ENCODE measurements at regions not wholly inside any gene's neighbourhood (a gene's known extent, or its start where the extent isn't known, plus 50 kb on each side); places are given as distances from the start of the nearest gene placed in this dataset.

GRCh38 chr2:34306745-34307144 is 707.6 kb upstream of the FAM98A start:
- DNase-seq (no peak), ATAC-seq (no peak)
- Histone ChIP-seq H3F3A (ENCODE audit: low read length, unreplicated experiment) (no peaks in the 10 kb centered on the region), H3K4me3 (ENCODE audit: low read length) (no peak overlapping the region), H3K27me3 (ENCODE audit: low read length) (peaks cover 5% of the 10 kb centered on the region; the same call in 1 of the 2 replicates), H3K9ac (ENCODE audit: low read length) (no peak overlapping the region), H3K4me2 (ENCODE audit: low read length) (no peak overlapping the region), H3K79me2 (ENCODE audit: low read length) (no peaks in the 10 kb centered on the region), H3K27ac (ENCODE audit: low read length) (no peak overlapping the region), H3K36me3 (ENCODE audit: low read depth, low read length) (no peaks in the 10 kb centered on the region), H3K4me1 (ENCODE audit: insufficient read depth, low read length) (no peaks in the 10 kb centered on the region), H2AFZ (ENCODE audit: low read length) (no peak overlapping the region), H3K9me3 (ENCODE audit: low read length) (no peaks in the 10 kb centered on the region; the same call in 1 of the 2 replicates), H3K9me2 (replicated peaks; ENCODE audit: low read length) (no peaks in the 10 kb centered on the region), H4K20me1 (ENCODE audit: low read length) (no peaks in the 10 kb centered on the region)
- CTCF ChIA-PET: no interaction called here
- intact Hi-C loops (cut with micrococcal nuclease): no loop called here
- no TSS peak for BruUV-seq (replicated peaks)
- POLR2A ChIA-PET (ENCODE audit: unreplicated experiment): no interaction called here
- TF ChIP-seq EZH2phosphoT487 (IDR thresholded peaks at IDR 0.05; ENCODE audit: borderline replicate concordance, low read length) (no peak), CTCF (conservative IDR thresholded peaks at IDR 0.05; ENCODE audit: low read depth, low read length) (no peak), EZH2 (IDR thresholded peaks at IDR 0.05; ENCODE audit: low read length, unreplicated experiment) (no peak)

GRCh38 chr2:34305587-34305986 is 706.5 kb upstream of the FAM98A start:
- BruUV-seq (replicated peaks): no TSS peak

More at GRCh38 chr2:34305587-34305986, 706.5 kb upstream of the FAM98A start:
- Histone ChIP-seq H3K27me3 (ENCODE audit: low read length) (peaks cover 5% of the 10 kb centered on the region; the same call in 1 of the 2 replicates), H3K27ac (ENCODE audit: low read length) (no peak overlapping the region), H3K9me2 (replicated peaks; ENCODE audit: low read length) (no peaks in the 10 kb centered on the region), H3F3A (ENCODE audit: low read length, unreplicated experiment) (no peaks in the 10 kb centered on the region), H3K36me3 (ENCODE audit: low read depth, low read length) (no peaks in the 10 kb centered on the region), H2AFZ (ENCODE audit: low read length) (no peak overlapping the region), H3K4me2 (ENCODE audit: low read length) (no peak overlapping the region), H3K9me3 (ENCODE audit: low read length) (no peaks in the 10 kb centered on the region; the same call in 1 of the 2 replicates), H3K9ac (ENCODE audit: low read length) (no peak overlapping the region), H3K4me3 (ENCODE audit: low read length) (no peak overlapping the region), H3K4me1 (ENCODE audit: insufficient read depth, low read length) (no peaks in the 10 kb centered on the region), H4K20me1 (ENCODE audit: low read length) (no peaks in the 10 kb centered on the region), H3K79me2 (ENCODE audit: low read length) (no peaks in the 10 kb centered on the region)
- CTCF ChIA-PET: no interaction called here
- TF ChIP-seq CTCF (conservative IDR thresholded peaks at IDR 0.05; ENCODE audit: low read depth, low read length) (no peak), EZH2phosphoT487 (IDR thresholded peaks at IDR 0.05; ENCODE audit: borderline replicate concordance, low read length) (no peak), EZH2 (IDR thresholded peaks at IDR 0.05; ENCODE audit: low read length, unreplicated experiment) (no peak)
- DNase-seq (no peak), ATAC-seq (no peak)
- intact Hi-C loops (cut with micrococcal nuclease): no loop called here
- POLR2A ChIA-PET (ENCODE audit: unreplicated experiment): no interaction called here
